A172 (cell line): ENCODE measurements at regions not wholly inside any gene's neighbourhood (a gene's known extent, or its start where the extent isn't known, plus 50 kb on each side); places are given as distances from the start of the nearest gene placed in this dataset.
"Not testable (repeated sequence)": the region's sequence is repeated elsewhere in the genome, so short reads cannot be mapped to it uniquely, and the experiment has no call there.

Experiments
- DNase-seq: peaks from one replicate; pipeline ENCODE4 v3.0.0-alpha.2; 2015; ENCODE audit warnings: low spot score

- peak; percentile 79 for DNase-seq
Measured at GRCh38 chr16:65572156-65572555, 450.3 kb upstream of the CDH11 start.

DNA sequence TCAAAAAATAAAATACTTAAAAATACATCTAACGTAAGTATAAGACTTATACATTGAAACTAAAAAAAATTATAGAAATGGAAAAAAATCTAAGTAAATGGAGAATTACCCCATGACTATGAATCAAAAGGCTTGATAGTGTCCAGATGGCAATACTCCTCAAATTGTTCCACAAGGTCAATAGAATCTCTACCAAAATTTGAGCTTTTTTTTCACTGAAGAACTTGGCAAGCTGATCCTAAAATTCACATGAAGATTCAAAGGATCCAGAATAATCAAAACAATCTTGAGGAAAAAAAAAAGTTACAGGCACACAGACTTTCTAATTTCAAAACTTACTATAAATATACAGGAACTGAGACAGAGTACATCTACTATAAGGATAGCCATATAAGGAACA, 448.4 kb upstream of the CDH11 start:
- DNase-seq = no peak

DNA sequence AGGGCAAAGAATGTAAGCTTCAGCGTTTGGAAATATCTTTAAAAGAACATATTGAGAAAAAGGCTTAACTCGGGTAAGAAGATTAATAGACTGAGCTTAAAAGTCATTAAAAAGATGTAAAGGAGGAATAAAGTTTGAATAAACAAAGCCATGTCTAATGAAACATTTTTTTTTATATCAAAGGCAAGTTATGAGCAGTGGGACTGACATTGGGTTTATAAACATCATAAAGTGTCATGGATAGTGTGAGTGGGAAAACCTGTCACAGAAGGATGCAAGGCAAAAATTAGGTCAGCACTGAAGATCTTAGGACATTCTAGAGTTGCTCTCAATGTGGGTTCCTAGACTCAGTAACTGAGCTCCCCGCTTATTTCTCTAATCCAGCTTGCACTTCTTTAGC, 438.0 kb upstream of the CDH11 start:
- no peak for DNase-seq

GRCh38 chr16:65549689-65550088, 427.8 kb upstream of the CDH11 start:
- not testable (repeated sequence) for DNase-seq

GRCh38 chr16:65548470-65548869, 426.6 kb upstream of the CDH11 start:
- no peak for DNase-seq

DNA sequence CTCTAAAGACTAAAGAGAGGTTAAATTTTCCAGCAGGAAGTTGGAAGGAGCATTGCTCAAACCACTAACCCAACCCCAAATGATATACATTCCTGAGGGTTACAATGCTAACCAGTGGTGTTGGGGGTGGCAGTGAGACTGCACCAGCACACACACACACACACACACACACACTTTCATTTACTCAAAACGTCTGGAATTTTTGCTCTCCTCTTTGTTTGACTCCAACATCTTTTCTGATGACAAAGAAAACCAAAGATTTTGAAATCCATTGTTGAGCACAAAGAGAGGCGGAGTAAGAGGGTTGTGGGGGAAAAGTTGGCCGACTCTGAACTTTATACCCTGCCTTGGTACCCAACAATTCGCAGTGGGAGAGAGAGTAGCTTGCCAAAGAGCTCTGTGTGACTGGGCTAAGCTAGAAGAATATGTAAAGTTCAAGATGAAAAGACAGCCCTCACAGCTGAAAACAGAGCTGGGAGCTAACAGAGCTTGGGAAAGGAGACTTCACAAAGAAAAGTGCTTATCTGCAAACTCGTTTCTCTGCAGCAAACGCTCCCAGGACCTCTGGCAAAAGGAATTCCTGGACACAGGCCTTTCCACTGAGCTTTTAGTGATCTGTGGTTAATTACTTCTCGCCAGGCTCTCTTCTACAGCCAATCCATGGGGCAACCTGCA, 426.0 kb upstream of the CDH11 start:
- peak; percentile 76 for DNase-seq

DNA sequence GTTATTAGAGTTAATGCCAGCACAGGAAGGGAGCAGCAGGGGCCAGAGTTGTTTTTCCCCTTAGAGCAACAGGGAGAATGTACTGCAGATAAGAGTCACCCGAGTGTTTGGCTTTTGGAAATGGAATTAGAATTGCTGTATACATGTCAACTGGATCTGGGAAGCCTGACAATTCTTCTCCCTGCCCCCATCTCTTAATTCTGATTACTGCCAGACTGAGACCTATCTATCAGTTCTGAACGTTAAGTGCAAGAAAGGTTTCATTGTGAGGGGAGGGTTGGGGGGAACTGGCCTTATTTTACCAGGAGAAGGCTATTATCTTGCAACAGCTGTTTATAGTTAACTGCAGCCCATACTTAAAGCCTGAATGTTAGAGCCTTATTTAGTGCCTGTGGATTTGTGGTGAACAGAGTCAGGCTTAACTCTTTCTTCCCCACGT, 424.5 kb upstream of the CDH11 start:
- DNase-seq = no peak

DNA sequence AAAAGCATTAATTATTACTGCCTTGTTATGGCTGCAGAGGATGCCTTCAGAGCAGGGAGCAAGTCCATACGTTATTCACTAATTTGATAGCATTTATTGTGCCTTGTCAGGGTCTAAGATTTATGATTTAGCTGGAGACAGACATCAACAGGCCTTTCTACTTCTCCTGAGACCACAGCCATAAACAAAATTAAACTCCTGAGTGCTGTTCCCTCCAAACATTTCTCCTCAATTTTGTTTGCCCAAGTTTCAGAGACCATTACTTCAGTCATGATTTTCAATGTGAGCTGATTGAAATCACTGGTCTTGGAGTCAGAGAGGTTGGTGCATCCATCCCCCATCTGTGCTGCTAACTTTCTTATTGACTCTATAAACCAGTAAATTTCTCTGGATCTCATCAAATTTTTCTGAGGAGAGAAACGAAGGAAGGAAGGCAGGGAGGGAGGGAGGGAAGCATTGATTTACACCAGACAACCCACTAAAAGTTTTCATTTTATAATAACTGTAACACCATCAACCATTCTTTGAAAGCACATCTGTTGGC, 423.6 kb upstream of the CDH11 start:
- no peak for DNase-seq

- DNase-seq = no peak
Measured at GRCh38 chr16:65543781-65544740, 422.2 kb upstream of the CDH11 start.

DNA sequence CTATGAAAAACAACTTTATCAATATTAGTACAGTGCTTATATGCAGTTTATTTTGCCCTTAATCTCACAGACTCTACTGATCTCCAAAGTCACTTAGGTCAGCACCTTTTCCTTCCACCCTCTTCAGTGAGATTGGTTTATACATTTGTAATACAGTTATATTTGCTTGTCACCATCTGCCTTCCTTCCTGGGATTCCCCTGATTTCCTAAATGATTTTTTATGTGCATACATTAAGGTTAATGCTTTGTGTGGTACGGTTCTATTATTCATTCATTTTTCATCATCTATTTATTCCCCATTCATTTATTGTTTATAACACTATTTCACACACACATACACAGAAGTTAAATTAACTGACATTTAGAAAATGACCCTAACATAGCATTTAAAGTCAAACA, 419.8 kb upstream of the CDH11 start:
- DNase-seq = no peak

DNA sequence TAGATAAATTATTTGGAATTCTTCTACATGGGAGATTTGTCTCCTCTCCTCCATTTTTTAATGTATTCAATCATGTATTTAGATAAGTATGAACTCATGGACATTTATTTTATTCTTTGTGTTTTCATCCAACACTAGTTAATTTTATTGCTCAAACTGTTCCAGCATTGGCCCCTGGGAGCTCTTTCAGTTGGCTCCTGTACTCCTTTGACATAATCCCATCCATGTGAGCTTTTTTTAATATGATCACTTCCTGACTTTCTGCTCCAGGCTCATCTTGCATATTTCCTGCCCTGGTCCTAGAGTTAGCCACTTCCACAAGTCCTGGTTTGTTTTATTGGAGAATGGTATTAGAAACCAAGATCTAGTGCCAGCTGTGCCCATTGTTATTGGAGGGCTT, 419.0 kb upstream of the CDH11 start:
- DNase-seq = no peak

DNA sequence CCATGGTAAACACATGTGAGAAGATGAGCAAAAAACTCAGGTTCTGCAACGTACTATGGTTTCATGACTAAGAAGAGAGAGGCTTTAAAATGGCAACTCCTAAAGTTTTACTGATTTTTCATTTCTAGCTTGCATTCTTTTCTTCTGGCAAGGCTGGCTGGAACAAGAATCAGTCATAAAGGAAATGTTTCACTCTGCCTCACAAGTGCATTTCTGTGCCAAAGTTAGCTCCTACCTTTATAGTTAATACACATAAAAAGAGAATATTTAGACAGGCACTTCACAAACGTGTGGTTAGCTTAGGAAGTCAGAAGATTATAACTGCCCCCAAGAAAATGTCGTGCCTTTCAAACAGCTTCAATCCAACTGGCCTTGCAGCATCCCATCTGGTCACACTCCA, 417.1 kb upstream of the CDH11 start:
- no peak for DNase-seq

GRCh38 chr16:65537336-65537735, 415.5 kb upstream of the CDH11 start:
- no peak for DNase-seq

GRCh38 chr16:65534121-65534528, 412.3 kb upstream of the CDH11 start:
- no peak for DNase-seq

GRCh38 chr16:65532846-65533245, 411.0 kb upstream of the CDH11 start:
- no peak for DNase-seq

- DNase-seq = no peak
Measured at GRCh38 chr16:65532258-65532657, 410.4 kb upstream of the CDH11 start.

GRCh38 chr16:65531475-65531874, 409.6 kb upstream of the CDH11 start:
- DNase-seq = no peak

DNA sequence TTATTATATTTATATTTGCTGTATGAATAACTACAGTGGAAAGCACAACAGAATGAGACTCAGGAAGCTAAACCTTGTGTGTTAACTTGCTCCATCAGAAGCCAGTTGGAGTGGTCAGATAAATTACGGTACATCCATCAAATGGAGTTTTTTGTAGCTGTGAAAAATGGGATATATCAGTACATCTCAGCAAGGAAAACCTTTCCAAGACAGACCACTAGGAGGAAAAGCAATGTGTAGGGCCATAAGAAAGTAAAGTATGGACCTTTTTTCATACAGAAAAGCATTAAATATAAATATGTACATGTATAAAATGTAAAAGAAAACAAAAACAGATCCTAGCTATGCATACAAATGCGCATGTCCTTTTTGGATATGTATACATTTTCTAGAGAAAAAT, 403.8 kb upstream of the CDH11 start:
- DNase-seq = no peak

DNA sequence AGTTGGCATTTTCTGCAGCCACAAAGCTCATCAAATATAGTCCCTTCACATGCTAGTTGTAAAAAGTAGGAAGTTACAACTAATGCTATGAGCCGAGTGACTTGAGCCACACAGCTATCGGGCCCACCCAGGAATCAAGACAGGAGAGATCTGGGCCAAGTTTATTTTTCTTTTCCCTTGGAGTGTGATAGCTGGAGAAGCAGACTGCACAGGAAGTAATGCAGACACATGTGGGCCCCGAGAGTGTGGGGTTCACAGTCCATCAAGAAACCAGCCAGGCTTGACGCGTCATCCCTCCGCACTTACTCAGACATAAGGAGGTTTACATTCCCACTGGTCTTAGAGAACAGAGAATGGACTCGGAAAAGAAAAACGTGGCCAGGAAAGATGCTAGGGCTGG, 403.1 kb upstream of the CDH11 start:
- peak; percentile 39 for DNase-seq

DNA sequence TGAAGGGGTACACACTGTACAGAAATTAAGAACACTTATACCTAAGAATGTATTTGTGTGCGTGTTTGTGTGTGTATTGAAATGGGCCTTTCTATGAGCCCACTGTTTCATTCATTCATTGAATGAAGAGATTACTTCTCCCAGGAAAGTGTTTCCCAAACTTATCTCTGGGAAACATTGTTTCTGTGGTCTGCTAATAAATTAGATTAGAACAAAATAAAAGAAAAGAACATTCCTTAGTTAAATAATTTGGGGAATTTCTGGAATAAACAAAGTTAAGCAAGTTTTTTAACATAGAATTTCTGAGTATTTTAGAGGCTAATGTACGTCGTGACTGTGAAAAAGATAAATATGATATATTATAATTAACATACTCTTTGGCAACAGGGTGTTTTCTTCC, 402.4 kb upstream of the CDH11 start:
- no peak for DNase-seq

DNA sequence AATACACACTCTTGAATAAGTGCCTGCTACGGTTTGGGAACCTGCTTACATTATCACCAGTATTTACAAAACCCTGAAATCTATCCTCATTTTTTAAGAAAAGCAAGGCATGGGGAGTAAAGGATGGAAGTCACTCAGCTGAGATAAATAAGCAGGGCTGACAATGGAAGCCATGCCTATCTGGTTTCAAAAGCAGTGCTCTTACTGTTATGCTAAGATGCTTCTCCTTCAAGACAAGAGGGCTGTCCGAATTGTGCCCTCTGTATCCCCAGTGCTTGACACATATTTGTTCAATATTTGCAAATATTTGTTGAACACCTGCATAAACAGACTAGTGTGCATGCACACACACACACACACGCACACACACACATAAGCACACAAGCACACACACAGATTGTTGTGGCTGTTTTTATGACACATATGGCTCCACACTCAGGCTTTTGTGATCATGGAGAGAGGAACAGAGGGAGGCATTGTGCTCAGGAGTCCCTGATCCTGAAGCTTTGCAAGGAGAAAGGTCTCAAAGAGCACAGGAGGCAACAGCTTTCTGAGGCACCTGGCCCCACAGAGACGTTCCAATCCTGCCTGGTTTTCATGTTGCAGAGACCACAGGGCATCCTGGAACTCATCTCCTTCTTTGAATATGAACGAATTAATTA, 401.6 kb upstream of the CDH11 start:
- no peak for DNase-seq

DNA sequence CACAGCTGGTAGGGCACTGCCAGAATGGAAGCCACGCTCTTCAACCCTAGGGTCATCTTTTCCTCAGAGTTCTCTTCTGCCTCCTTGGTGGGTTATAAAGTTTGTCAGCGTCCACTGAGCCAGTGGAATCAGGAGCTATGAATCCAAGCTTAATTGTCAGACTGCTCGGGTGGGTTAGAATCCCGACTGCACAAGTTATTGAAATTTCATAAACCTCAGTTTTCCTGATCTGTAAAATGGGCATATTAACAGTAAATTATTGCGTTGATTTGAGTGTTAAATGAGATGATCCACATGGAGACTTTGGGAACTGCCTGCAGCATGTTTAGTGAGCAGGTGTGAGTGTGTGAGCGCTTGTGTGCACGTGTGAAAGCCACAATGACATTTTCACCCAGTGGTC, 400.5 kb upstream of the CDH11 start:
- DNase-seq = no peak
